GM06990 (cell line): ENCODE measurements at regions not wholly inside any gene's neighbourhood (a gene's known extent, or its start where the extent isn't known, plus 50 kb on each side); places are given as distances from the start of the nearest gene placed in this dataset.

Experiments used
- DNase-seq: peaks from one replicate; pipeline ENCODE4 v3.0.0-alpha.2; 2011; ENCODE audit not compliant: insufficient read length; ENCODE audit errors: extremely low read depth
- H3K27me3 ChIP-seq: replicated peaks from 2 replicates; pipeline ENCODE4 v1.6.0; 2011; ENCODE audit warnings: low read length; ENCODE audit not compliant: control insufficient read depth, insufficient read depth
- H3K36me3 ChIP-seq: 2 replicates; pipeline ENCODE4 v1.5.1; 2011; ENCODE audit warnings: low read length; ENCODE audit not compliant: control insufficient read depth, insufficient read depth
- H3K4me3 ChIP-seq: replicated peaks from 2 replicates; pipeline ENCODE4 v1.5.1; 2011; ENCODE audit warnings: low read depth, mild to moderate bottlenecking, control low read depth, low read length
- TF ChIP-seq, protein P1 (sequence below): IDR thresholded peaks from 2 replicates; pipeline ENCODE4 v1.5.1; 2011; ENCODE audit warnings: low read length, control low read depth, mild to moderate bottlenecking, inconsistent platforms; ENCODE audit not compliant: insufficient read depth, poor library complexity, severe bottlenecking

DNA sequence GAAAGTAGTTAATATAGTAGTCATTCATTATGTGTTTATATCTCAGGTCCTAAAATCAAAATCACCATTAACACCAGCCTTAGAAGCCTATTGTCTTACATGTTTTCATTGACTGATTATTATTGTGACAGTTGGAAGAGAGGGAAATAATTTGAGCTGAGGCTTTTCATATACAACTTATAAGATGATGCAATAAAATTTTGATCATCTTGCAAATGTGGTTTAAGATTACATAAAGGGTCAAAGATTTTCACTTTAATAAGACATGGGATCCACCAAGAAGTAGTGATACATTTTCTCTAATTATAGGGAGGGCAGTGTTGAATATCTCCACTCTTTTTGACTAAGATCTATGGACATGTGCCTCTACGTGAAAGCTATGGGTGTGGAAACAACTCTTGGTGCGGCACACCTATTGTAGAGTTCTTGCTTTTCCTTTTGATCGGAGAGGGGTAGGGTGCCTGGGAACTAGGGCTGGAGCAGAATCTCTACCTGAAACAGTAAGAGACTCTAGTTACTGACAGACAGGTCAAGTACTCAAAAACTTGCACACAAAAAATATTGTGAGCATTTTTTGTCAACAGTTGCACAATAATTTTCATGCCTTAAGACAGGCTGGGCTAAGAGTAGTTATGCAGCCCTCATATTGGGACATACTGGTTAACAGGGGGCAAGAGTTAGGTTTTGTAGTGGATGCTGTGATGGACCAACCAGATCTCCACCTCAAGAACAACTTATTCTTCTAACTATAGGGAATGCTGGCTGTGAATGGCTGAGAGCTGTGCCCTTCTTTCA, 139.3 kb upstream of the FST start:
- DNase-seq: no peak
- TF ChIP-seq, protein P1, sequence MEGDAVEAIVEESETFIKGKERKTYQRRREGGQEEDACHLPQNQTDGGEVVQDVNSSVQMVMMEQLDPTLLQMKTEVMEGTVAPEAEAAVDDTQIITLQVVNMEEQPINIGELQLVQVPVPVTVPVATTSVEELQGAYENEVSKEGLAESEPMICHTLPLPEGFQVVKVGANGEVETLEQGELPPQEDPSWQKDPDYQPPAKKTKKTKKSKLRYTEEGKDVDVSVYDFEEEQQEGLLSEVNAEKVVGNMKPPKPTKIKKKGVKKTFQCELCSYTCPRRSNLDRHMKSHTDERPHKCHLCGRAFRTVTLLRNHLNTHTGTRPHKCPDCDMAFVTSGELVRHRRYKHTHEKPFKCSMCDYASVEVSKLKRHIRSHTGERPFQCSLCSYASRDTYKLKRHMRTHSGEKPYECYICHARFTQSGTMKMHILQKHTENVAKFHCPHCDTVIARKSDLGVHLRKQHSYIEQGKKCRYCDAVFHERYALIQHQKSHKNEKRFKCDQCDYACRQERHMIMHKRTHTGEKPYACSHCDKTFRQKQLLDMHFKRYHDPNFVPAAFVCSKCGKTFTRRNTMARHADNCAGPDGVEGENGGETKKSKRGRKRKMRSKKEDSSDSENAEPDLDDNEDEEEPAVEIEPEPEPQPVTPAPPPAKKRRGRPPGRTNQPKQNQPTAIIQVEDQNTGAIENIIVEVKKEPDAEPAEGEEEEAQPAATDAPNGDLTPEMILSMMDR: no peak
- H3K27me3 ChIP-seq: no peaks in the 10 kb centered on the region
- no peaks in the 10 kb centered on the region for H3K36me3 ChIP-seq
- H3K4me3 ChIP-seq: no peak overlapping the region

DNA sequence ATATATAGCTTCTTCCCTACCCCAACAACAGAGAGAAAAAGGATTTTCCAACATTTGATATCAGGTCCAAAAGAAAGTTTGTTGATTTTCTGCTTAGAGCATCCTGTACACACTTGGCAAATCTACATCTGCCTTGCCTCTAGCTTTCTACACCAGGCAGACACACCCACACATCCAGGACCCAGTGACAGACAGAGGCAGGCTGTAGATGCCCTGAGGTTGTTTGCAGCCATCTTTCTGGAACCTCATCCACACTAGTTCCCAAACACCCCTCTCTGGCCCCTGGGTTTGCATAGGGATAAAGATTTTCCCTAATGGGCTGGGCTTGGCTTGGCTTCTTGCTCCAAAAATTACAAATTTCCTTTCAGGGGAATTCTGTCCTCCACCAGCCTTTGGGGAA, 138.2 kb upstream of the FST start:
- Histone ChIP-seq H3K36me3 (no peaks in the 10 kb centered on the region), H3K4me3 (no peak overlapping the region), H3K27me3 (no peaks in the 10 kb centered on the region)
- no peak for DNase-seq
- TF ChIP-seq, protein P1: no peak

DNA sequence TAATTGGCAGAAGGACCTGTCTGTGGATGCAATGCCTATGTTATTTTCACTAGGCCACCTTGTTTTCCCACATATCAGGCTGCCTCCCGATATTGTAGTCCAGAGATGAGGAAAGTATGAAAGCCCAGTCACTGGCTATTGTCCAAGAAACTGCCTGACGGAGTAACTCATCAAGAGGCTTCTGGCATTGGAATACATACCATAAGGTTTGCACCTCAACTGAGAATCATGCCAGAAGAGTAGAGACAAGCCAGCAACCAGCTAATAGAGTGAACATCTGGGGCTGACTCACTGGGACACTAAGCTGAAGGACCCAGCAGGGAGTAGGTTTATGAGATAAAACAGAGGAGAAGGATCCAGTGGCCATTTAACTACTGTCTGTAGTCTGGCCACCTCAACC, 137.2 kb upstream of the FST start:
- no peaks in the 10 kb centered on the region for H3K36me3 ChIP-seq
- H3K27me3 ChIP-seq: no peaks in the 10 kb centered on the region
- H3K4me3 ChIP-seq: no peak overlapping the region
- DNase-seq: no peak
- TF ChIP-seq, protein P1: no peak

DNA sequence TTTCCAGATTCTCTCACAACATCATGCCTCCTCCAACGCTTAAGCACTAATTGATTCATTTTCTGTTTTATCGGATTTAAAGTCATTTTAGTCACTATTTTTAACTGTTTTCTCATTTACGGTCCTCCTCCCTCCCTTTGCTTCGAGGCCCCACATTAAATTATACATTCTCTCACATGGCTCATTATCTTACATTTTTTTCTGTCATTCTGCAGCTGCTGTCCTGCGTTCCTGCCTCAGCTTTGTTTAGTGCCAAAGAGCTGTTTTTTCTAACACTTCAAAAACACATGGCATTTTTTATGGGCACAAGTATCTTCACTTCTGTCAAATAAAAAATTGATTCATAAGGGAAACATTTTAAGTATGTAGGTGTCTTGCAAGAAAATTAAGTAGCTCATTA, 130.1 kb upstream of the FST start:
- Histone ChIP-seq H3K27me3 (no peaks in the 10 kb centered on the region; the same call in 1 of the 2 replicates), H3K36me3 (no peaks in the 10 kb centered on the region), H3K4me3 (no peak overlapping the region)
- DNase-seq: no peak
- TF ChIP-seq, protein P1: no peak

DNA sequence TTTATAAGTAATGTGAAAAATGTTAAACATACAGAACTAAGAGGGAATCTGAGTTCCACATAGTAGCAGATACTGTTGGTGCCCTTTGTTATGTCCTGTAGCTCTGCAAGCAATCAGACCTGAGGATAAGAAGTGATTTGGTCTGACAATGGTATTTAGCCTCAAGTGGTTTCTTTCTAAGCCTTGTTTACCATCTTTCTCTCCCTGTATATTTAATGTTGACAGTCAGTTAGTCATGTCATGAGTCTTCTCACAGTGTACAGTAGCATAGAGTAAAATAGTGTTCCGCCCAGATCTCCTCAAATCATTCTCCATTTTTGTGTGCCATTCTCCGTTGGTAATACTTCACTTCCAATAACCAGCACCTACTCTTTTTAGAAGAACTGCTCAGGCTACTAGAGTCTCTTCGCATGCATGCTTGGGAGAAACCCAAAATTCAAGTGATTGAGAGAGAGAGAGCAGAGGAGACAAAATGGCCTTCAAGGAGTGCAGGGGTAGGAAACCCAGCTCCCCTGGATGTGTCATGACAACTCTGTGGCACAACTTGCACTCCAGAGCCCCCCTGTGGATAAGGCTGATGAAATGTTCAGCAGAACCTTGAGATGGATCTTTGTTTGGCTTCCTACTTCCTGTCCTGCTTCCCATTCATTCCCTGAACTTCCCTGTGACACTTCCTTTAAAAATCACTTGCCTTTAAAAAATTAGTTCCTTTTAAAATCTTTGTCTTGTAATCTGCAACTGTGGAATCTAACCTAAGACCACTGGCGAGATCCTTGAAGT, 129.2 kb upstream of the FST start:
- TF ChIP-seq, protein P1: no peak
- Histone ChIP-seq H3K4me3 (no peak overlapping the region), H3K27me3 (no peaks in the 10 kb centered on the region; the same call in 1 of the 2 replicates), H3K36me3 (no peaks in the 10 kb centered on the region)
- DNase-seq: no peak
